HG02678 (cell line): ENCODE measurements at regions not wholly inside any gene's neighbourhood (a gene's known extent, or its start where the extent isn't known, plus 50 kb on each side); places are given as distances from the start of the nearest gene placed in this dataset.
"Not testable (repeated sequence)": the region's sequence is repeated elsewhere in the genome, so short reads cannot be mapped to it uniquely, and the experiment has no call there.

Experiments
- ATAC-seq: cut with Tn5 transposase; IDR thresholded peaks from one replicate; pipeline ENCODE4 v1.9.1; 2021; ENCODE audit warnings: mild to moderate bottlenecking, moderate library complexity; ENCODE audit not compliant: unreplicated experiment

DNA sequence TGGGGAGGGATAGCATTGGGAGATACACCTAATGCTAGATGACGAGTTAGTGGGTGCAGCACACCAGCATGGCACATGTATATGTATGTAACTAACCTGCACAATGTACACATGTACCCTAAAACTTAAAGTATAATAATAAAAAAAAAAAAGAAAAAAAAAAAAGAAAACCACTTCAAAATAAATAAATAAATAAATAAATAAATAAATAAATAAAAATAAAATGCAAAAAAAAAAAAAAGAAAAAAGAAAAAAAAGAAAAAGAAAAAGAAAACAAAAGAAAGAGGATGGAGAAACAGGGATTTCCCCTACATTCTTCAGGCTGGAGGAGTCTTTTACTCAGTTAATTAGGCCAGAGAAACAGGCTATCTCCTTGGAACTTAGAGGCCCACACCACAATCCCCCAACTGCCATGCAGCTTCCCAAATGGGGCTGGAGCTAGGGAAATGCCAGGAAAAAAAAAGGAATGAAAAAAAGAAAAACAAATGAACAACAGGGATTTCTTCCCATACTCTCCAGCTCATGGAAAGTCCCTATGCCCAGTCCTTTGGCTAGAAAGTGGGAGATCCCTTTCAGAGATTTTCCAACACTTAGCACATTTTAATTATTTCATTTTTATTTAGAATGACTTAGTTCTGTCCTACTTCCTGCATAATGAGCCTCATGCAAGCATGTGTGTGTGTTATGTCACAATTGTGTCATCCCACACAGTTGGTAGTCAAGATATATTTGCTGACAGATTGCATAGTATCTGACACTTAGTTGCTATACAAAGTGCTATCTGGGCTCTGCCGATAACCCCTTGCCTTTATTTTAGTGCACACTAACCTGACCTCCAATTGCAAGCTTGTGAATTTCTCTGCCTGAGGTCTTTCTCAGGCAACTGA, 486.4 kb downstream of the PLPP3 start:
- no peak for ATAC-seq

DNA sequence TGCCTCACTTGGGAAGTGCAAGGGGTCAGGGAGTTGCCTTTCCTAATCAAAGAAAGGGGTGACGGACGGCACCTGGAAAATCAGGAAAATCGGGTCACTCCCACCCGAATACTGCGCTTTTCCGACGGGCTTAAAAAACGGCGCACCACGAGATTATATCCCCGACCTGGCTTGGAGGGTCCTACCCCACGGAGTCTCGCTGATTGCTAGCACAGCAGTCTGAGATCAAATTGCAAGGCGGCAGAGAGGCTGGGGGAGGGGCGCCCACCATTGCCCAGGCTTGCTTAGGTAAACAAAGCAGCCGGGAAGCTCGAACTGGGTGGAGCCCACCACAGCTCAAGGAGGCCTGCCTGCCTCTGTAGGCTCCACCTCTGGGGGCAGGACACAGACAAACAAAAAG, 489.5 kb downstream of the PLPP3 start:
- ATAC-seq: not testable (repeated sequence)

DNA sequence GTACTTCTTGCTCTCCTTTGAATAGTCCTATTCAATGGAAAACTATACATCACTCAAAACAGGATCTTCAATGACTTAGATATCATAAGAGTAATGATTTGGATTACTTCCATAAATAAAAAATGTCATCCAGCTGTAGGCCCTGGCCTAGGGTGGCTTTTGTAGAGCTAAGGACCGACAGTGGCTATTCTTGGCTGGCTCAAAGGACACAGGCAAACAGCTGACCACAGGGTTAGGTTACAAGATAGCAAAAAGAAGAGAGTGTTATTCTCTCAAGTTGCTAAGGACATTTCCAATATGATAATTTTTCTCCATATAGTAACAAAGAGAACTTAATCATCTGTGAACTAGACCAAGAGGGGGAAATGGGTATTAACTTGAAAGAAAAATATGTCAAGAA, 495.1 kb downstream of the PLPP3 start:
- ATAC-seq: no peak

DNA sequence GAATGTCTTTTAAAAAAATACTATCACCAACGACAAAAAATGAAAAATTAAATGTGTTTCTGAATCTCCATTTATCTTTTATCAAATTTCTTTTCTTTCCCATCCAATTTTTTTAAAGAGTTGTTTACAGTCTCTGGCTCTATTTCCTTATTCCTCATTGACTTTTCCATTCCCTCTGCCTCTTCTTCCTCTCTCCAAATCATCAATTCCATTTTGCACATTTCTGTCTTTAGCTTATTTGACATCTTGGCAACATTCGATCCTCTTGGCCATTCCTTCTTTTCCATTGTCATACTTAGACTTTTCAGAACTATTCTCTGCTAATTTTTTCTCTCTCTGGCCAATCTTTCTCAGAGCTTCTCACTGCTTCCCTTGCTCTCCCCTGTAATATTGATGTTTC, 497.6 kb downstream of the PLPP3 start:
- no peak for ATAC-seq

DNA sequence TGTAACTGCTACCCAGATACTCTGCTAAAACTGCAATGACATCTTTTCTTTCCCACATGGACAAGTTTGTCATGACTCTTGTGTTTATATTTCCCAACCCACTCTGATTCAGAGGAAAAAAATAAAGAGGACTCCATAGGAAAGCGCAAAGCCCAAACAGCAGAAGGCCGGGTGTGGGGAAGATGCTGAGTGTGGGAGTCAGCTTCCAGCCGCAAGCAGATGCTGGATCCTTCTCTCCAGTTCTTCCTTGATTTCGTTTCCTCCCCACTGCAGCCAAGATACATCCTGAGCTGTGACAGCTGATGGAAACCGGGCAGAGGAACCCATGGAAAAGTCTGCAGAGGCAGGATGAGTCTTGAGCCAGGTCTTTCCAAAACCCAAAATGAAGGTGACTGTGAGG, 498.2 kb downstream of the PLPP3 start:
- ATAC-seq: no peak

DNA sequence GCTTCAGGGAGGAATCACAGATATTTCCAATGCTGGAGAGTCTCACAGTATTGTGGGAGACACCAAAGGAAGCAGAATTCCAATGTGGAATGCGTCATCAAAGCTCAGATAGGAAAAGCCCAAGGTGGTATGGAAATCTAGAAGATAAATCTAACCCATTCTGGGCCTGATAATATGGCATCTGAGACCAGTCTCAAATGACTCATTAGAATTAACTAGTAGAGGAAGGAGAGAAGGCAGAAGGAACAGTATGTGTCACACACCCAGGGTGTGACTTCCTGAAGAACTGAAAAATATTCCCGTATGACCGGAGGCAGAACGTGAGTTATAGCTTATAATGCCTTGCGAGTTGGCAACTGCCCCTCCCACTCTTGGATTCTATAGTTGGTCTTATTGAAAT, 499.2 kb downstream of the PLPP3 start:
- ATAC-seq: no peak

DNA sequence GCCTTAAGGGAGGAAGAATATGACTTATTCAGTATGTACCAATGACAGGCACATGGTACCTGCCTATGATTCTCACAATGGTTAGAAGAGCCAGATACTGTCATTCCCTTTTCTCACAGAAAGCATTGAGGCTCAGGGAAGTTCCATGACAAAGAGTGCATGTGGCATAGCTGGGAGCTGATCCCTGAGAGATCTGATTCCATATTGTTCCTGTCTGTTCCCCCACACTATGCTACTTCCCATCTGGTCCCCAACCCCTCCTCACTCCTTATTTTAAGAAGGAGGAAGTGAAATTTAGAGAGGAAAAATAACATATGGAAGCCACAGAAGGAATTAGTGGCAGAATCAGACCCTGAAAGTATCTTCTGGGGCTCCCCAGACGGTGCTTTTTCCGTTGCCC, 500.0 kb downstream of the PLPP3 start:
- no peak for ATAC-seq

GRCh38 chr1:56077206-56077605, 502.2 kb downstream of the PLPP3 start:
- ATAC-seq: no peak

DNA sequence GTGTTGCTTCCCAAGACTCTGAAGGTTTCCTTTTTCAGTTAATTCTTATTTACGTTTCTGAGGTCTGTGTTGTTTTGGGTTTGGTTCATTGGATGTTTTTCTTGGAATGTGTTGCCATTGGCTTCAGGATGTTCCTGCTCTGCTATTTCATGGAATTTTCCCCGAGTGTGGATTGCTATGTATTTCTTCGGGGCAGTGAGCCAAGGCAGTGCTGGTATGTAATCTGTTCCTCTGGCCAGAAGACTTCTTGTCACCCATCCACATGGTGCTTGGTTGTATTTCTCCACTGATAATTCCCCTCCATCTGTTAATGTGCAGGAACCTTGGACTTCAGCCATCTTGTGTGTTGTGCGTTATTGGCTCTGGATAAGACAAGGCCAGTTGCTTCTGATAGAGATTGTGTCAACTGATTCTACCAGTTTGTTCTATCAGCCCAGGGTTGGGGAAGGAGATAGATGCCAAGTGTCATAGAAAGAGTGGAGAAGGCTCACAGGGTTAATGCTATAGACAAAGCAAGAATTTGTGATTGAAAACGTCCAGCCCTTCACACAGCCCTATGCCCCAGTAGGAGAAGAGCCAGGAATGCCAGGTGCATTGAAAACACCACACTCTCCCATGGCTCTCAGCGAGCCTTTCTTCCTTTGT, 505.2 kb downstream of the PLPP3 start:
- no peak for ATAC-seq

DNA sequence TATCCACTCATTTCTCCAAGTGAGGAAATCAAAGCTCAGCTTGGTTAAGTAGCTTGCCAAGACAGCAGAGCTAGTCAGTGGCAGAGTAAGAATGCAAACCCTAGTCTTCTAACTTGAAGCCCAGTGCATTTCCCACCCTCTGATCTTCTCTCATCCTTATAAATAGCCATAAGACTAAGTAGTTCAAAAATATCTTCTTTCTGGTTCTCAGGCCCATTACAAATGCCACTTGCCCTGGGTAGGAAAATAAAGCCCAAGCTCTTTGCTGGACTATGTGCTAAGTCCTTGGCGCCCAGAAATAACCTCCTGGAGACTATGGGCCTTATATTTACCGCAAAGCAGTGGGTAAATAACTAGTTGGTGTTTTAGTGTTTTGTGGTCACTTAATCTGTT, 505.8 kb downstream of the PLPP3 start:
- ATAC-seq: no peak

DNA sequence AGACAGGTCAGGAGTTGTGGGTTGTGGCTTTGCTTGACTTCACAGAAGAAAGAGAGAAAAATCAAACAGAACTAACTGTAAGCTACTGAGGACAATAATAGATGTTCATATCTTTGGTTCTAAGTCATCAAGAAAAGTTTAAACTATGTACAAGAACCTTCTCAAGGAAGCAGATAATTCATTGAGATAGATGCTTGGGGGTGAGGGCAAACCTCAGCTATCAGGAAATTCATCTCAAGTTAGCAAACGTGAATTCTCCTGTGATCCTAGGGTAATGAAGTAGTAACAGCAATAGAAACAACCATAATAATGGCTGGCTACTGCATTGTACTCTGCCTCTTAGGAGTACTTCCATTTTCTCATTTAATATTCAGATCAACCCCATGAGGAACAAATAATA, 506.2 kb downstream of the PLPP3 start:
- ATAC-seq: no peak

DNA sequence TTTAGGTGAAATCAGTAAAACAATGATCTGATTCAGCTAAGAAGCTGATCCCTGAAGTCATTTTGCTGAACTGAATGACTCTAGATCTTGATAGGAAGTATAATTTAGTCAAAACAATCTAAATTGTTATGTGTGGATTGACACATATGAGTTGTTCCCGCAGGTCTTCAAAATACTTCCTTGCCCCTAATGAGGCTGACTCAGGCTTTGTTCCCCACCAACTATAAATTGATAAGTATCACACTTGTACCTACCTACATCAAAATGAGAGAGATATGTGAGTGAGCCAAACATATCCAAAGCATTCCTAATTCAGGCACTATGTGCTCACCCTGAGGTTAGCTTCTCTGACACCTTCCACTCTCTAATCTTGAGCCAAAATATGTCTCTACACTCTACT, 507.1 kb downstream of the PLPP3 start:
- ATAC-seq: no peak

GRCh38 chr1:56071351-56071750, 508.0 kb downstream of the PLPP3 start:
- ATAC-seq: no peak

DNA sequence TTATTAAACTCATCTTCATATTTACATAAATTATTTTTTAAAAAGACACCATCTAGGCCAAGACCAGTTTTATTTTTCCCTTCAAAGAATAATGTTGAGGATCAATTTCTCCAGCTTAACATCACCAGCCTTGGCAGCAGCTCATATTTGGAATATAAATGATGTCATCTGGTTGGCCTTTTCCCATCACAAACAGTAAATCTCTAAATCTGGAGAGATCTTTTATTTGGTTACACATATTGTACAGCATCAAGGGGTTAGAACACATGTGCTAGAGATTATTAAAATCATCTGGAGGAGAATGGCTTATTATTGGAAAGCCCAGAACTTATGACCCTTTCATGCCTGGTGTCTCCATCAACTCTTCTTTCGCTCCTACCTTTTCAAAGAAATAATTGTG, 508.8 kb downstream of the PLPP3 start:
- ATAC-seq: no peak

DNA sequence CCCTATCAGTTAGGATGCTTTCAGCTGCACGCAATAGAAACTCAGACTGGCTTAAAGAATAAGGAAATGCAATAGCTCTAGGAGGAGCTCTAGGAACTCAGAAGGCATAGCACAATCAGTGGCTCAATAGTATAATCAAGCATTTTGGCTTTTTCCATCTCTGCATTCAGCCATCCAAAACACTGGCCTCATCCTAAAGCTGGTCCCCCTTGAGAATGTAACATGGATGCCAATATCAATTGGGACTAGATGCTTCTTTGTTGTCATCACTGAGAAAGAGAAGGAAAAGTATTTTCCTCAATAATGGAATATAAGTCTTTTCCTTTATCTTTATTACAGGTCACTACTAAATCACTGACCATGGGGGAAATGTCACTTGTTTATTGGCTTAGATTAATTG, 509.5 kb downstream of the PLPP3 start:
- ATAC-seq: no peak

- ATAC-seq: no peak
Observed at GRCh38 chr1:56068908-56069307, 510.5 kb downstream of the PLPP3 start.

DNA sequence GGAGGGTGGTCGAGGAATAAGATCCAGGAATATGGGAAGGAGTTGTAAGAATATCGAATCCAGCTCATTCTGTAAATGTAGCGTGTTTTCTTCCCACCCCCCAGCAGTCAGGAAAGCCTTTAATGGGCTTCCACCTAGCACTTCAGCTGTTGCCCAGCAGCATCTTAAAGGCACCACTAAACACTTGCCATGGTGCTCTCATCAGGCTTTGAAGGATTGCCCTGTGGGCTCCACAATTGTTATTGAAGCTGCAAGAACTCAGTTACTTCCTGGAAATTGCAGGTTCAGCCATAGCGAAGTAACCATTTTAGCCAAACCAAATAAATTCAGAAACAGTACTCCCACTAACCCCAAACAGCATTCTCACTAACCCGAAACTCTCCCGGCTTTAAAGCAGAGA, 511.2 kb downstream of the PLPP3 start:
- no peak for ATAC-seq

GRCh38 chr1:56065729-56066128, 513.6 kb downstream of the PLPP3 start:
- no peak for ATAC-seq

DNA sequence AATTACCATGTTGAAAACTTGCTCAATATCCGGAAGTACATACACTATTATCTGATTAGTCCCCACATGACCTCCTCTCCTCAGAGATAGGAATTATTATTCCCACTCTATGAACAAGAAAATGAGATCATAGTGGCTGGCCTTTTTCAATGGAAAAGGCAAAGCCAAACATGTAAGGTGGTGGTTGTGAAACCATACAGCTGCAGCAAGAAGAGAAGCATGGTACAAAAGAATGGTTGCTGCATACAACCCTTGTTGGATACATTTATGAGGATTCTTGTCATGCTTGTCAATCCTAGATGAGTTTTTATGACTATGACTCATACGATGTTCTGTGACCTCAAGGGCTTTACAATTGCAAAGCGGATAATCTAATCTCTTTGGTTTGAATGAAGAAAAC, 514.7 kb downstream of the PLPP3 start:
- ATAC-seq: no peak

DNA sequence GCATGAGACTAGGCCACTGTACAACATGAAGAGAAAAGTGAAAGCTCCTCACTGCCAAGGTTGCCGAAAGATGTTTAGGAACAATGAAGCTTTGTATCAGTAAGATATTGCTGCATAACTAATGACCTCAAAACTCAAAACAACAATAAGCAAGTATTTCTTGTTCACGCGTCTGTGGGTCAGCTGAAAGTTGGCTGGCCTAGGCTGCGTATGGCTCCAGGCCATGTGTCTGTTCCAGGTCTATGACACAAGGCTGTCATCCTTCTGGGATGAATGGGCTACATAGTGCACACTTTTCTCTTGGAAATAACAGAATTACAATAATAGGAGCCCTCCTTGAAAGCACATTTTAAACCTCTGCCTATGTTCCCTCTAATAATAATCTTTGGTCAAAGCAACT, 515.9 kb downstream of the PLPP3 start:
- no peak for ATAC-seq

GRCh38 chr1:56062625-56063024, 516.7 kb downstream of the PLPP3 start:
- ATAC-seq: no peak

DNA sequence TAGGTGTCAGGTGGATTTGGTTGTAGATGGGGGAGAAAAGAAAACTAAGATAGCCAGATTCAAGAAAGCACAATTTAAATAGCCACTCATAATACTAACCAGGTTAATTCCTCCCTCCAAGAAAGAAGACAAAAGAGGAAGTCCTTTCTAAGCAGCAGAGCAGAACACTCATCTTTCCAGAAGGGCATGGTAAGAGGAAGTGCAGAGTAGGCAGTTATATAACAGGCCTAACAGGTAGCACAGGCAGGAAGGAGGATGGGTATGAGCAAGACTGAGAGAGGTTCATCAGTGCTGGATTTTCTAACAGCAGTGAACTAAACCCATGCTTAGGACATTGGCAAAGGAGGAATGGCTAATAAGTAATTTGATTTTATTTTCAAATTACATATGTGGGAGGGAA, 517.5 kb downstream of the PLPP3 start:
- ATAC-seq: no peak

- ATAC-seq: no peak
Observed at GRCh38 chr1:56060906-56061305, 518.5 kb downstream of the PLPP3 start.
